HepG2 (cell line): ENCODE measurements at regions not wholly inside any gene's neighbourhood (a gene's known extent, or its start where the extent isn't known, plus 50 kb on each side); places are given as distances from the start of the nearest gene placed in this dataset.

Experiments used
- ATAC-seq: fragments of 200-7000 bp; cut with Tn5 transposase; 3 replicates; pipeline ENCODE4 v1.9.1; 2020; ENCODE audit warnings: mild to moderate bottlenecking, moderate library complexity
- BruUV-seq: library from RNA; stranded (reverse); fragments of 400-500 nt; replicated peaks from 2 replicates; lab custom pipeline; 2021; lab: Mats Ljungman, UMichigan
- CTCF ChIA-PET: fragments of 300-600 bp; formaldehyde crosslinking; extraction: SDS; loops from one replicate; lab custom pipeline; 2021; ENCODE audit warnings: low total read pairs, inconsistent platforms, low intra/inter-chr PET ratio; lab: Yijun Ruan, JAX
- POLR2A ChIA-PET: fragments of 350-600 bp; sonication (Branson Sonifier 250); formaldehyde crosslinking; loops from one replicate; lab custom pipeline; 2020; ENCODE audit warnings: antibody characterized with exemption, inconsistent platforms; lab: Yijun Ruan, JAX
- DNase-seq: peaks from one replicate; pipeline ENCODE4 v3.0.0-alpha.2; 2015; ENCODE audit warnings: low spot score
- FAIRE-seq: peaks from 3 replicates; lab custom pipeline; 2011; peaks lifted over from hg19 to GRCh38; lab: Jason Lieb, UNC
- H2AFZ ChIP-seq: one replicate; pipeline ENCODE4 v1.6.1; 2011; ENCODE audit warnings: low read length, inconsistent platforms
- H3K27ac ChIP-seq: fragments of 300-600 bp; 3 replicates; pipeline ENCODE4 v1.8.0; 2011; ENCODE audit warnings: mixed run types, mild to moderate bottlenecking, mixed read lengths, low read length, inconsistent platforms; ENCODE audit not compliant: insufficient read depth; ENCODE audit errors: extremely low read length
- H3K27me3 ChIP-seq, 2 experiments: fragments of 200-600 bp in 1 of 2; 2 replicates in 1 of 2; 3 replicates in 1 of 2; pipeline versions ENCODE4 v1.6.0 to v1.8.0; 2011; ENCODE audit warnings: low read length in 2 of 2, mild to moderate bottlenecking in 2 of 2, moderate library complexity in 2 of 2, inconsistent platforms in 1 of 2; ENCODE audit not compliant: insufficient read depth in 2 of 2, control insufficient read depth in 1 of 2
- H3K36me3 ChIP-seq, 2 experiments: fragments of 200-600 bp in 1 of 2; replicated peaks in 1 of 2; 2 replicates in 1 of 2; 3 replicates in 1 of 2; pipeline versions ENCODE4 v1.5.1 to v1.8.0; 2011; ENCODE audit warnings: low read length in 2 of 2, inconsistent platforms in 1 of 2; ENCODE audit not compliant: insufficient read depth in 2 of 2, control insufficient read depth in 1 of 2
- H3K4me1 ChIP-seq: 2 replicates; pipeline ENCODE4 v1.5.1; 2012; ENCODE audit warnings: low read length, inconsistent platforms; ENCODE audit not compliant: insufficient read depth
- H3K4me2 ChIP-seq: 2 replicates; pipeline ENCODE4 v1.6.0; 2011; ENCODE audit warnings: low read depth, low read length, inconsistent platforms
- H3K4me3 ChIP-seq, 3 experiments: fragments of 200-600 bp in 1 of 3; sonication (generic), shearing (Covaris generic) in 1 of 3; replicated peaks in 1 of 3; 2 replicates each; pipeline ENCODE4 v1.5.1; 2011 to 2016; ENCODE audit warnings: low read length in 3 of 3, inconsistent platforms in 2 of 3, low read depth in 2 of 3, mild to moderate bottlenecking in 2 of 3, control low read depth in 1 of 3, mixed read lengths in 1 of 3; ENCODE audit not compliant: insufficient read depth in 1 of 3
- H3K79me2 ChIP-seq: one replicate; pipeline ENCODE4 v1.6.1; 2011; ENCODE audit warnings: low read length, inconsistent platforms; ENCODE audit not compliant: insufficient read depth
- H3K9ac ChIP-seq: 2 replicates; pipeline ENCODE4 v1.6.0; 2011; ENCODE audit warnings: mild to moderate bottlenecking, low read depth, low read length, inconsistent platforms; ENCODE audit not compliant: insufficient read depth
- H3K9me3 ChIP-seq: 2 replicates; pipeline ENCODE4 v1.5.1; 2012; ENCODE audit warnings: mild to moderate bottlenecking, low read length
- H4K20me1 ChIP-seq: 2 replicates; pipeline ENCODE4 v1.6.0; 2011; ENCODE audit warnings: inconsistent platforms, mild to moderate bottlenecking, low read length, moderate library complexity; ENCODE audit not compliant: insufficient read depth
- ADNP ChIP-seq: sonication (generic); formaldehyde crosslinking; IDR thresholded peaks from 2 replicates; pipeline ENCODE4 v1.4.0; 2020; ENCODE audit warnings: missing genetic modification reagents
- CCAR2 ChIP-seq: fragments of 200-400 bp; formaldehyde crosslinking; optimal IDR thresholded peaks from 2 replicates; pipeline ENCODE3; 2018; ENCODE audit warnings: low read depth, mild to moderate bottlenecking, low read length, moderate library complexity
- CHCHD3 ChIP-seq: sonication (generic); formaldehyde crosslinking; IDR thresholded peaks from 2 replicates; pipeline ENCODE4 v1.8.0; 2022; ENCODE audit warnings: mild to moderate bottlenecking, missing genetic modification reagents, moderate library complexity
- MEF2D ChIP-seq: sonication (generic); formaldehyde crosslinking; IDR thresholded peaks from 2 replicates; pipeline ENCODE4 v1.5.1; 2020; ENCODE audit warnings: mild to moderate bottlenecking, missing genetic modification reagents
- PTBP1 ChIP-seq: fragments of 200-400 bp; formaldehyde crosslinking; IDR thresholded peaks from 2 replicates; pipeline ENCODE4 v1.6.1; 2018; ENCODE audit warnings: low read length, low read depth; ENCODE audit not compliant: poor library complexity, severe bottlenecking
- RAD21 ChIP-seq: fragments of 450-650 bp; formaldehyde crosslinking; IDR thresholded peaks from 2 replicates; pipeline ENCODE4 v1.5.0; 2020; ENCODE audit warnings: mild to moderate bottlenecking
- SNAI1 ChIP-seq: sonication (generic); formaldehyde crosslinking; IDR thresholded peaks from 2 replicates; pipeline ENCODE4 v1.5.0; 2020; ENCODE audit warnings: mild to moderate bottlenecking, missing genetic modification reagents, borderline replicate concordance
- TRIM24 ChIP-seq: sonication (generic); formaldehyde crosslinking; IDR thresholded peaks from 2 replicates; pipeline ENCODE4 v1.8.0; 2022; ENCODE audit warnings: mild to moderate bottlenecking, missing genetic modification reagents
- ZFY ChIP-seq: sonication (generic); formaldehyde crosslinking; IDR thresholded peaks from 2 replicates; pipeline ENCODE4 v1.4.0; 2020; ENCODE audit warnings: missing genetic modification reagents
- ZNF343 ChIP-seq: sonication (generic); formaldehyde crosslinking; IDR thresholded peaks from 2 replicates; pipeline ENCODE4 v1.4.0; 2020; ENCODE audit warnings: mild to moderate bottlenecking, missing genetic modification reagents
- ZNF841 ChIP-seq: sonication (generic); formaldehyde crosslinking; IDR thresholded peaks from 2 replicates; pipeline ENCODE4 v1.8.1; 2023; ENCODE audit warnings: missing genetic modification reagents, borderline replicate concordance
- ZUFSP ChIP-seq: sonication (generic); formaldehyde crosslinking; IDR thresholded peaks from 2 replicates; pipeline ENCODE4 v1.9.0; 2021; ENCODE audit warnings: missing genetic modification reagents, mild to moderate bottlenecking, borderline replicate concordance
- WGBS: methylation state at CpG from one replicate; pipeline ENCODE4 v1.1.6; 2017; ENCODE audit warnings: low lambda C conversion rate; 5-methylcytosine and 5-hydroxymethylcytosine counted together
- in situ Hi-C: cut with HindIII; loops from 2 replicates; pipeline ENCODE4 v1.10.0; 2017; ENCODE audit warnings: low pct_unique_long_range_greater_than_20kb; ENCODE audit not compliant: extremely low pct_ligation_motif_present
- intact Hi-C: fragments of 100-400 bp; cut with micrococcal nuclease; formaldehyde crosslinking; loops from one replicate; pipeline ENCODE4 v1.10.0; 2022; ENCODE audit not compliant: unreplicated experiment
- TF ChIP-seq, protein P1 (sequence below): sonication (generic); formaldehyde crosslinking; IDR thresholded peaks from 2 replicates; pipeline ENCODE4 v1.4.0; 2020; ENCODE audit warnings: missing genetic modification reagents

GRCh38 chr10:130618647-130619046 lies 482.5 kb downstream of the GLRX3 start:
- POLR2A ChIA-PET, result no interaction called here

GRCh38 chr10:130621231-130621775 lies 485.1 kb downstream of the GLRX3 start:
- no peak overlapping the region for H2AFZ ChIP-seq
- FAIRE-seq, result no peak
- in situ Hi-C loops, result no loop called here
- H3K27ac ChIP-seq, result no peak overlapping the region
- DNase-seq, result no peak
- intact Hi-C loops, result no loop called here
- H3K9me3 ChIP-seq, result no peaks in the 10 kb centered on the region
- 0 out of 5 replicates have a peak, but pooled peaks cover 0 to 4% of the 10 kb centered on the region in 2 experiments for H3K27me3 ChIP-seq
- no peak for TF ChIP-seq CHCHD3 (CRISPR knock-in tag)
- no peak for TF ChIP-seq ZFY
- no peak for TF ChIP-seq TRIM24 (CRISPR knock-in tag)
- TF ChIP-seq, protein P1, sequence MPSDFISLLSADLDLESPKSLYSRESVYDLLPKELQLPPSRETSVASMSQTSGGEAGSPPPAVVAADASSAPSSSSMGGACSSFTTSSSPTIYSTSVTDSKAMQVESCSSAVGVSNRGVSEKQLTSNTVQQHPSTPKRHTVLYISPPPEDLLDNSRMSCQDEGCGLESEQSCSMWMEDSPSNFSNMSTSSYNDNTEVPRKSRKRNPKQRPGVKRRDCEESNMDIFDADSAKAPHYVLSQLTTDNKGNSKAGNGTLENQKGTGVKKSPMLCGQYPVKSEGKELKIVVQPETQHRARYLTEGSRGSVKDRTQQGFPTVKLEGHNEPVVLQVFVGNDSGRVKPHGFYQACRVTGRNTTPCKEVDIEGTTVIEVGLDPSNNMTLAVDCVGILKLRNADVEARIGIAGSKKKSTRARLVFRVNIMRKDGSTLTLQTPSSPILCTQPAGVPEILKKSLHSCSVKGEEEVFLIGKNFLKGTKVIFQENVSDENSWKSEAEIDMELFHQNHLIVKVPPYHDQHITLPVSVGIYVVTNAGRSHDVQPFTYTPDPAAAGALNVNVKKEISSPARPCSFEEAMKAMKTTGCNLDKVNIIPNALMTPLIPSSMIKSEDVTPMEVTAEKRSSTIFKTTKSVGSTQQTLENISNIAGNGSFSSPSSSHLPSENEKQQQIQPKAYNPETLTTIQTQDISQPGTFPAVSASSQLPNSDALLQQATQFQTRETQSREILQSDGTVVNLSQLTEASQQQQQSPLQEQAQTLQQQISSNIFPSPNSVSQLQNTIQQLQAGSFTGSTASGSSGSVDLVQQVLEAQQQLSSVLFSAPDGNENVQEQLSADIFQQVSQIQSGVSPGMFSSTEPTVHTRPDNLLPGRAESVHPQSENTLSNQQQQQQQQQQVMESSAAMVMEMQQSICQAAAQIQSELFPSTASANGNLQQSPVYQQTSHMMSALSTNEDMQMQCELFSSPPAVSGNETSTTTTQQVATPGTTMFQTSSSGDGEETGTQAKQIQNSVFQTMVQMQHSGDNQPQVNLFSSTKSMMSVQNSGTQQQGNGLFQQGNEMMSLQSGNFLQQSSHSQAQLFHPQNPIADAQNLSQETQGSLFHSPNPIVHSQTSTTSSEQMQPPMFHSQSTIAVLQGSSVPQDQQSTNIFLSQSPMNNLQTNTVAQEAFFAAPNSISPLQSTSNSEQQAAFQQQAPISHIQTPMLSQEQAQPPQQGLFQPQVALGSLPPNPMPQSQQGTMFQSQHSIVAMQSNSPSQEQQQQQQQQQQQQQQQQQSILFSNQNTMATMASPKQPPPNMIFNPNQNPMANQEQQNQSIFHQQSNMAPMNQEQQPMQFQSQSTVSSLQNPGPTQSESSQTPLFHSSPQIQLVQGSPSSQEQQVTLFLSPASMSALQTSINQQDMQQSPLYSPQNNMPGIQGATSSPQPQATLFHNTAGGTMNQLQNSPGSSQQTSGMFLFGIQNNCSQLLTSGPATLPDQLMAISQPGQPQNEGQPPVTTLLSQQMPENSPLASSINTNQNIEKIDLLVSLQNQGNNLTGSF, result no peak
- no peak for TF ChIP-seq RAD21 (CRISPR knock-in tag)
- TF ChIP-seq ZUFSP (CRISPR knock-in tag), result no peak
- TF ChIP-seq, all 625 proteins: peak for 0
- 18% methylated on average over 8 of the region's 8 CpGs for WGBS
- H3K9ac ChIP-seq, result no peak overlapping the region
- no peaks in the 10 kb centered on the region for H3K36me3 ChIP-seq
- H4K20me1 ChIP-seq, result no peaks in the 10 kb centered on the region
- BruUV-seq, result no TSS peak
- H3K79me2 ChIP-seq, result no peaks in the 10 kb centered on the region
- no peaks in the 10 kb centered on the region for H3K4me1 ChIP-seq
- H3K4me2 ChIP-seq, result no peak overlapping the region
- no peak overlapping the region for H3K4me3 ChIP-seq
- ATAC-seq, result no peak
- ChIA-PET POLR2A (no interaction called here), CTCF (no interaction called here)

More at GRCh38 chr10:130618647-130619046, 482.5 kb downstream of the GLRX3 start:
- Histone ChIP-seq H3K36me3 (no peaks in the 10 kb centered on the region), H3K4me2 (no peak overlapping the region), H3K4me1 (no peaks in the 10 kb centered on the region), H4K20me1 (no peaks in the 10 kb centered on the region), H3K4me3 (no peak overlapping the region), H3K9me3 (no peaks in the 10 kb centered on the region), H2AFZ (no peak overlapping the region), H3K27me3 (0 out of 5 replicates have a peak, but pooled peaks cover 0 to 4% of the 10 kb centered on the region in 2 experiments), H3K79me2 (no peaks in the 10 kb centered on the region), H3K27ac (no peak overlapping the region), H3K9ac (no peak overlapping the region)
- DNase-seq (no peak), FAIRE-seq (no peak), ATAC-seq (no peak)
- no peak for TF ChIP-seq MEF2D (CRISPR knock-in tag)
- TF ChIP-seq PTBP1, result no peak
- no peak for TF ChIP-seq ZNF343 (CRISPR knock-in tag)
- no peak for TF ChIP-seq CCAR2
- no peak for TF ChIP-seq SNAI1 (CRISPR knock-in tag)
- no peak for TF ChIP-seq ADNP (CRISPR knock-in tag)
- no peak for TF ChIP-seq ZNF841 (CRISPR knock-in tag)
- 40% methylated on average over 2 of the region's 2 CpGs for WGBS
- intact Hi-C loops, result no loop called here
- BruUV-seq, result no TSS peak
- CTCF ChIA-PET, result no interaction called here
- in situ Hi-C loops, result no loop called here
